GM23338 (cell line): ENCODE measurements at regions not wholly inside any gene's neighbourhood (a gene's known extent, or its start where the extent isn't known, plus 50 kb on each side); places are given as distances from the start of the nearest gene placed in this dataset.

Experiments
- ATAC-seq: fragments of 200-7000 bp; cut with Tn5 transposase; 3 replicates; pipeline ENCODE4 v1.9.1; 2020
- DNase-seq: peaks from one replicate; pipeline ENCODE4 v3.0.0-alpha.2; 2015; ENCODE audit warnings: low spot score
- H2AFZ ChIP-seq: fragments of 200-600 bp; sonication (generic); 2 replicates; pipeline ENCODE4 v1.8.0; 2016; ENCODE audit warnings: antibody characterized with exemption, mild to moderate bottlenecking, moderate library complexity
- H3F3A ChIP-seq: fragments of 200-600 bp; sonication (generic); replicated peaks from 2 replicates; pipeline ENCODE4 v1.8.0; 2017; ENCODE audit warnings: antibody characterized with exemption, mixed run types, low read depth
- H3K27ac ChIP-seq: fragments of 200-600 bp; sonication (generic); 2 replicates; pipeline ENCODE4 v1.6.1; 2016; ENCODE audit warnings: low read depth
- H3K27me3 ChIP-seq: fragments of 200-600 bp; sonication (generic); 2 replicates; pipeline ENCODE4 v1.8.0; 2016; ENCODE audit warnings: mild to moderate bottlenecking, mixed run types, moderate library complexity; ENCODE audit not compliant: insufficient read depth
- H3K36me3 ChIP-seq: fragments of 200-600 bp; sonication (generic); 2 replicates; pipeline ENCODE4 v1.8.0; 2016; ENCODE audit warnings: mild to moderate bottlenecking; ENCODE audit not compliant: insufficient read depth
- H3K4me1 ChIP-seq: fragments of 200-600 bp; sonication (generic); 2 replicates; pipeline ENCODE4 v1.8.0; 2016; ENCODE audit warnings: mild to moderate bottlenecking, moderate library complexity; ENCODE audit not compliant: insufficient read depth
- H3K4me2 ChIP-seq: fragments of 200-600 bp; sonication (generic); 2 replicates; pipeline ENCODE4 v1.7.1; 2017; ENCODE audit warnings: mixed run types
- H3K4me3 ChIP-seq: fragments of 200-600 bp; sonication (generic); 2 replicates; pipeline ENCODE4 v1.6.1; 2016; ENCODE audit warnings: mixed run types
- H3K79me2 ChIP-seq: fragments of 200-600 bp; sonication (generic); replicated peaks from 2 replicates; pipeline ENCODE4 v1.8.0; 2017; ENCODE audit warnings: mild to moderate bottlenecking; ENCODE audit not compliant: insufficient read depth
- H3K9me2 ChIP-seq: fragments of 200-600 bp; sonication (generic); 2 replicates; pipeline ENCODE4 v1.8.0; 2017; ENCODE audit not compliant: insufficient read depth
- H4K20me1 ChIP-seq: fragments of 200-600 bp; sonication (generic); replicated peaks from 2 replicates; pipeline ENCODE4 v1.8.0; 2017; ENCODE audit warnings: mild to moderate bottlenecking; ENCODE audit not compliant: insufficient read depth
- H3K27ac Mint-ChIP-seq: 2 replicates; pipeline ENCODE4 v1.8.0; 2020; ENCODE audit warnings: inconsistent platforms, mild to moderate bottlenecking, moderate library complexity, mixed read lengths
- H3K27me3 Mint-ChIP-seq: 3 replicates; pipeline ENCODE4 v1.8.0; 2022; ENCODE audit warnings: low read depth, mild to moderate bottlenecking, moderate library complexity, mixed read lengths, inconsistent platforms; ENCODE audit not compliant: insufficient read depth, poor library complexity
- H3K36me3 Mint-ChIP-seq: 3 replicates; pipeline ENCODE4 v1.8.0; 2021; ENCODE audit warnings: low read depth, mild to moderate bottlenecking, inconsistent platforms, moderate library complexity, mixed read lengths
- H3K4me1 Mint-ChIP-seq: 3 replicates; pipeline ENCODE4 v1.8.0; 2020; ENCODE audit warnings: mild to moderate bottlenecking, inconsistent platforms, mixed read lengths
- H3K4me3 Mint-ChIP-seq: 3 replicates; pipeline ENCODE4 v1.8.0; 2021; ENCODE audit warnings: moderate library complexity, mild to moderate bottlenecking, inconsistent platforms, mixed read lengths
- H3K9me3 Mint-ChIP-seq: 3 replicates; pipeline ENCODE4 v1.8.0; 2020; ENCODE audit warnings: moderate library complexity, mild to moderate bottlenecking, inconsistent platforms, mixed read lengths
- CREB1 ChIP-seq: fragments of 250-450 bp; sonication (Bioruptor Pico); IDR thresholded peaks from 2 replicates; pipeline ENCODE4 v1.5.0; 2020; ENCODE audit warnings: low read depth, mild to moderate bottlenecking, moderate library complexity
- CTCF ChIP-seq, 2 experiments: fragments of 200-600 bp in 1 of 2; sonication (generic) in 1 of 2; conservative IDR thresholded peaks; 2 replicates each; pipeline versions ENCODE4 v1.5.1 to v1.6.1; 2016 to 2017; ENCODE audit warnings: antibody characterized with exemption in 2 of 2, low read depth in 2 of 2, mild to moderate bottlenecking in 2 of 2, moderate library complexity in 1 of 2
- EZH2 ChIP-seq: fragments of 200-600 bp; sonication (generic); IDR thresholded peaks from one replicate; pipeline ENCODE4 v1.8.0; 2017; ENCODE audit warnings: antibody characterized with exemption, mild to moderate bottlenecking, low read depth; ENCODE audit not compliant: unreplicated experiment
- EZH2phosphoT487 ChIP-seq: fragments of 200-600 bp; sonication (generic); IDR thresholded peaks from one replicate; pipeline ENCODE4 v1.8.1; 2018; ENCODE audit warnings: antibody characterized with exemption; ENCODE audit not compliant: unreplicated experiment
- JUNB ChIP-seq: IDR thresholded peaks from one replicate; pipeline ENCODE4 v1.6.1; 2016; ENCODE audit warnings: antibody characterized with exemption; ENCODE audit not compliant: unreplicated experiment
- NANOG ChIP-seq: IDR thresholded peaks from 2 replicates; pipeline ENCODE4 v1.6.1; 2016; ENCODE audit warnings: antibody characterized with exemption, borderline replicate concordance
- POLR2AphosphoS5 ChIP-seq: IDR thresholded peaks from 2 replicates; pipeline ENCODE4 v1.6.1; 2016; ENCODE audit warnings: antibody characterized with exemption, low read depth
- STAT1 ChIP-seq: IDR thresholded peaks from one replicate; pipeline ENCODE4 v1.6.1; 2016; ENCODE audit warnings: antibody characterized with exemption; ENCODE audit not compliant: unreplicated experiment
- TF ChIP-seq, protein P1 (sequence below): IDR thresholded peaks from 2 replicates; pipeline ENCODE4 v1.6.1; 2016; ENCODE audit warnings: antibody characterized with exemption

GRCh38 chr10:4567637-4568036, 258.4 kb upstream of the AKR1E2 start:
- no peaks in the 10 kb centered on the region for H3K27me3 ChIP-seq
- Mint-ChIP-seq H3K4me3 (no peak overlapping the region), H3K4me1 (no peaks in the 10 kb centered on the region), H3K27me3 (no peaks in the 10 kb centered on the region), H3K9me3 (no peaks in the 10 kb centered on the region), H3K36me3 (no peaks in the 10 kb centered on the region), H3K27ac (no peak overlapping the region)
- H3K4me2 ChIP-seq = no peak overlapping the region
- ATAC-seq (no peak), DNase-seq (no peak)
- no peak overlapping the region for H3K27ac ChIP-seq
- no peaks in the 10 kb centered on the region for H3K4me1 ChIP-seq
- H3K9me2 ChIP-seq = peaks cover 3% of the 10 kb centered on the region; the same call in 1 of the 2 replicates
- H3K79me2 ChIP-seq = no peaks in the 10 kb centered on the region
- H2AFZ ChIP-seq = no peak overlapping the region
- H3K36me3 ChIP-seq = no peaks in the 10 kb centered on the region
- H3K4me3 ChIP-seq = no peak overlapping the region
- H4K20me1 ChIP-seq = no peaks in the 10 kb centered on the region
- no peaks in the 10 kb centered on the region for H3F3A ChIP-seq
- TF ChIP-seq, protein P1, sequence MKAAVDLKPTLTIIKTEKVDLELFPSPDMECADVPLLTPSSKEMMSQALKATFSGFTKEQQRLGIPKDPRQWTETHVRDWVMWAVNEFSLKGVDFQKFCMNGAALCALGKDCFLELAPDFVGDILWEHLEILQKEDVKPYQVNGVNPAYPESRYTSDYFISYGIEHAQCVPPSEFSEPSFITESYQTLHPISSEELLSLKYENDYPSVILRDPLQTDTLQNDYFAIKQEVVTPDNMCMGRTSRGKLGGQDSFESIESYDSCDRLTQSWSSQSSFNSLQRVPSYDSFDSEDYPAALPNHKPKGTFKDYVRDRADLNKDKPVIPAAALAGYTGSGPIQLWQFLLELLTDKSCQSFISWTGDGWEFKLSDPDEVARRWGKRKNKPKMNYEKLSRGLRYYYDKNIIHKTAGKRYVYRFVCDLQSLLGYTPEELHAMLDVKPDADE = no peak
- TF ChIP-seq CTCF (conservative IDR thresholded peaks at IDR 0.05; ENCODE audit: low read depth in 2 of 2) (no peak), NANOG (no peak), JUNB (no peak), CREB1 (CRISPR knock-in tag) (no peak), POLR2AphosphoS5 (no peak), STAT1 (no peak)

- Mint-ChIP-seq H3K27me3 (no peaks in the 10 kb centered on the region), H3K4me1 (no peaks in the 10 kb centered on the region), H3K4me3 (no peak overlapping the region), H3K36me3 (no peaks in the 10 kb centered on the region), H3K9me3 (no peaks in the 10 kb centered on the region), H3K27ac (no peak overlapping the region)
- Histone ChIP-seq H3K79me2 (no peaks in the 10 kb centered on the region), H3K27me3 (no peaks in the 10 kb centered on the region), H3K4me2 (no peak overlapping the region), H2AFZ (no peak overlapping the region), H3K27ac (no peak overlapping the region), H4K20me1 (no peaks in the 10 kb centered on the region), H3K4me1 (no peaks in the 10 kb centered on the region), H3F3A (no peaks in the 10 kb centered on the region), H3K4me3 (no peak overlapping the region), H3K9me2 (peaks cover 3% of the 10 kb centered on the region; the same call in 1 of the 2 replicates), H3K36me3 (no peaks in the 10 kb centered on the region)
- ATAC-seq = no peak
- TF ChIP-seq CREB1 (CRISPR knock-in tag) (no peak), STAT1 (no peak), EZH2phosphoT487 (no peak), EZH2 (no peak)
- TF ChIP-seq, protein P1 = no peak
- no peak for DNase-seq
These were observed 260.0 kb upstream of the AKR1E2 start for GRCh38 chr10:4566011-4566410.
